NB4 (cell line): ENCODE measurements at regions not wholly inside any gene's neighbourhood (a gene's known extent, or its start where the extent isn't known, plus 50 kb on each side); places are given as distances from the start of the nearest gene placed in this dataset.

Experiments used
- DNase-seq: peaks from one replicate; pipeline ENCODE4 v3.0.0; 2010; ENCODE audit warnings: low read depth
- H3K4me3 ChIP-seq: one replicate; pipeline ENCODE4 v1.5.1; 2011; ENCODE audit warnings: mild to moderate bottlenecking, low read depth, low read length, moderate library complexity
- MYC ChIP-seq: IDR thresholded peaks from 2 replicates; pipeline ENCODE4 v1.6.1; 2011; ENCODE audit warnings: low read depth, low read length
- POLR2A ChIP-seq: IDR thresholded peaks from 2 replicates; pipeline ENCODE4 v1.6.1; 2011; ENCODE audit warnings: mild to moderate bottlenecking; ENCODE audit not compliant: insufficient read length; ENCODE audit errors: extremely low read depth
- TF ChIP-seq, protein P1 (sequence below): IDR thresholded peaks from 2 replicates; pipeline ENCODE4 v1.6.1; 2011; ENCODE audit warnings: low read depth, low read length
- TF ChIP-seq, protein P2 (sequence below): IDR thresholded peaks from one replicate; pipeline ENCODE4 v1.5.1; 2012; ENCODE audit warnings: low read depth, low read length

DNA sequence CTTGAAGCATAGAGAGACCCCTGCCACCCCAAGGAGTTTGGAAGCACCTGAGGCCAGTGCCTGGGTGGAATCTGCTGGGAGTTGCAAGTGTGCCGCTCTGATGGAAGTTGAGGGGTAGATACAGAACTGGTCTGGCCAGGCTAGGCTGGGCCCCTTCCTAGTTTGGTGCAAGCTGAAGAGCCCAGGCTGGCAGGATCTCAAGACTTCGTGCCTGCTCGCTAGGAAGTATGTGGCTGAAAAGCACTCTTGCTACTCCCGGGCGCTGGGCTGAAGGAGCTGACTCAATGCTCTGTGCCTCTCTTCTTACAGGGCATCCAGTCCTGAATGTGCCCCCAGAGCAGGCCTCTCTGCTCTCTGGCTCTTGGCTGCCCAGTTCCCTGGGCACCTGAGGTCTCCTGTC, 51.7 kb upstream of the PJA1 start:
- TF ChIP-seq POLR2A (no peak), MYC (no peak)
- TF ChIP-seq, protein P1, sequence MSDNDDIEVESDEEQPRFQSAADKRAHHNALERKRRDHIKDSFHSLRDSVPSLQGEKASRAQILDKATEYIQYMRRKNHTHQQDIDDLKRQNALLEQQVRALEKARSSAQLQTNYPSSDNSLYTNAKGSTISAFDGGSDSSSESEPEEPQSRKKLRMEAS = no peak
- TF ChIP-seq, protein P2, sequence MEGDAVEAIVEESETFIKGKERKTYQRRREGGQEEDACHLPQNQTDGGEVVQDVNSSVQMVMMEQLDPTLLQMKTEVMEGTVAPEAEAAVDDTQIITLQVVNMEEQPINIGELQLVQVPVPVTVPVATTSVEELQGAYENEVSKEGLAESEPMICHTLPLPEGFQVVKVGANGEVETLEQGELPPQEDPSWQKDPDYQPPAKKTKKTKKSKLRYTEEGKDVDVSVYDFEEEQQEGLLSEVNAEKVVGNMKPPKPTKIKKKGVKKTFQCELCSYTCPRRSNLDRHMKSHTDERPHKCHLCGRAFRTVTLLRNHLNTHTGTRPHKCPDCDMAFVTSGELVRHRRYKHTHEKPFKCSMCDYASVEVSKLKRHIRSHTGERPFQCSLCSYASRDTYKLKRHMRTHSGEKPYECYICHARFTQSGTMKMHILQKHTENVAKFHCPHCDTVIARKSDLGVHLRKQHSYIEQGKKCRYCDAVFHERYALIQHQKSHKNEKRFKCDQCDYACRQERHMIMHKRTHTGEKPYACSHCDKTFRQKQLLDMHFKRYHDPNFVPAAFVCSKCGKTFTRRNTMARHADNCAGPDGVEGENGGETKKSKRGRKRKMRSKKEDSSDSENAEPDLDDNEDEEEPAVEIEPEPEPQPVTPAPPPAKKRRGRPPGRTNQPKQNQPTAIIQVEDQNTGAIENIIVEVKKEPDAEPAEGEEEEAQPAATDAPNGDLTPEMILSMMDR = no peak
- no peak for DNase-seq

DNA sequence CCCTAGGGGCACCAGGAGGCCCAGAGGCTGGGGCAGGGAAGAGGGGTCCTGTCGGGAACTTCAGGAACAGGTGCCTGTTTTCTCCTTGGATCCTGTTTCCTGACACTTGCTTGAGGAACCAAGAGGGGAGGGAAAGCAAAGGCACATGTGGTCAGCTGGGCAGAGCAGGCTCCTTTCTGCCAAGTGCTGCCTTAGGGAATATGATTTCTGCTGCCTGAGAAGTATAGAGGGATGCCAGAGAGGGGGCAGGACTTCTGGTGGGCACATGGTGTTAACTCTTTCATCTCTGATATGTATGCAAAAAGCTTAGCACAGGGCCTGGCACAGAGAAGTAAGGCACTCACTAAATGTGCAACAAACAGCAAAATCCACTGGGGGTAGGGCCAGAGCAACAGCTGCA, 51.2 kb upstream of the PJA1 start:
- DNase-seq = no peak
- TF ChIP-seq MYC = no peak
- TF ChIP-seq, protein P2 = no peak
- TF ChIP-seq, protein P1 = no peak
- no peak for TF ChIP-seq POLR2A
- no peak overlapping the region for H3K4me3 ChIP-seq

More for the DNA sequence above, 51.7 kb upstream of the PJA1 start:
- H3K4me3 ChIP-seq = no peak overlapping the region

DNA sequence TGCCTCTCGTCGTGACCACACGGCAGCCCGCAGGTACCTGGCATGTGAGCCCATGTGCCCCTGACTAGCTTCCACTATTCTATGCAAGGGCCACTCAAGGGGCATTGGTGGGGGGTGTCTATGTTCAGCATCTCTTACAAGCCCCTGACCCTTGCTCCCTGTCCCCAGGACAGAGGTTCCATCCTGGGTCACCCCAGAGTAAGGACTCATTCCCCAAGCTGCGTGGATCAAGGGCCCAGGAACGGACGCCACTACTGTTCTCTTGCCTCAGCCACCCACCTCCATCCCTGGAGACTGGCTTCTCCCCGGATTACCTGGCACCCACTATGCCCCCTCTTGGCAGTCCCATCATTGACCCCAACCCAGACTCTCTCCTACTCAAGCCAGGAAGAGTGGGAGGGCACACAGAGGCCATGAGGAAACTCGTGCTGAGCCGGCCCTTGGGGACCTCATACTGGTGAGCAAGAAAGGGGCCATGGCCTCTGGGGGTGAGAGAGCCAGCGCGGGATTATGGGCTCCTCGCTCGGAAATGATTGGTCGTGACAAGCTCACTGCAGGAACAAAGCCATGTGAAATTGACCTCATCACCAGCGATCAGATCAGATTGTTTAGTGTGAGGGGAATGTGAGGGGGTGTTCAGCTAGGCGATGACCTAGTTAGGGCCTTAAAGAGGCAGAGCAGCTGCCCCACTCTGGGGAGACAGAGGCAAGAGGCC, 50.1 kb upstream of the PJA1 start:
- no peak overlapping the region for H3K4me3 ChIP-seq
- no peak for DNase-seq
- TF ChIP-seq, protein P2 = no peak
- TF ChIP-seq, protein P1 = no peak
- TF ChIP-seq MYC (no peak), POLR2A (no peak)
